HuH-7 (cell line): ENCODE measurements at regions not wholly inside any gene's neighbourhood (a gene's known extent, or its start where the extent isn't known, plus 50 kb on each side); places are given as distances from the start of the nearest gene placed in this dataset.

Source experiments
- DNase-seq: peaks from one replicate; pipeline ENCODE4 v3.0.0; 2011; ENCODE audit warnings: low spot score

DNA sequence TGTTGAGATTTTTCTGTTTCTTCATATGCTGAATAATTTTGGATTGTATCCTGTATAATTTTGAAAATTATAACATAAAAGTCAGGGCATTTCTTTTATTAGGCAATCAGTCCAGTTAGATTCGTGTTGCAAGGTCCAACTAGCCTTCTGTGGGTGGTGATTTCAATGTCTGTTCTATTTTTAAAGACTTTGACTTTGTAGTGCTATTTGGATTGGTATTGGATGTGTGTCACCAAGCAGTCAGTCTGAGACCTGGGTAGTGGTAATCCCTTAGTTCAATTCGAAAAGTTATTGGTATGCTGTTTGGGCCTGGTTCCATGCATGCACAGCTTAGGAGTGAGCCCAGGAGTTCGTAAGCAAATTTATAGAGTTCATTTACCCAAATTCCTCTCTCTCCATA is 82.2 kb downstream of the EPDR1 start:
- no peak for DNase-seq

DNA sequence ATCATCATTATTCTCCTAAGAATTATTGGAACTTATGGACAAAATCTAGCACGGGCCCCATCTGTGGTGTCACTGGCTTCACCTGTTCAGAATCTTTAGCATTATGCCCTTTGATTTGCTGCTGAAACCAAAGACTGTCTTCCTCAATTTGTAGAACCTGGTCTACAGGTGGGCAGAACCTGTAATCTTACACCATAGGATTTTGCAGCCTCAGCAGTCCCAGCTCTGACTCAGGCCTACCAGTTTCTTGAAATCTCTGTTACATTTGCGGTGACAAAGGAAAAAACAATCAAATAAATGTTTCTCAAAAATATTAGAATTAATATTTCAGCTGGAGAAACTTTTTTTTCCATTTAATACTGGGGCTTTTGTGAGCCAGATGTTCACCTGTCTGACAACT is 86.1 kb downstream of the EPDR1 start:
- no peak for DNase-seq

DNA sequence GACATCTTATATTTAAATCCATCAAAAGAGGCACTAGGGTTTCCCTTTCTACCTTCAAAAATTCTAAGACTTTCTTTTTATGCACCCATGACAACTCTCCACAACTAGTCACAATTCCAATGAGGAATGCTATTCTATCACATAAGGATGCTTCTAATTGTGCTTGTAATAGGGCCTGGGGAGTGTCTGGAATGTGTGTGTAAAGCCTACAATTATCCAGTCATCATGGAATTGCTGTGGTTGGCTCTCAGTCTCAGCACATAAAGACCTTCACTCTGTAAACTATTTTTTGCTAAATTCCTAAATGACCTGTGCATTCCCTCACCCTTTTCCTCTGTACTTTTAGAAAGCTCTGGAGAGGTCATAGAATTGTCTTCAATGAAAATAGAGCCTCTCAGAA is 86.7 kb downstream of the EPDR1 start:
- DNase-seq = no peak

DNA sequence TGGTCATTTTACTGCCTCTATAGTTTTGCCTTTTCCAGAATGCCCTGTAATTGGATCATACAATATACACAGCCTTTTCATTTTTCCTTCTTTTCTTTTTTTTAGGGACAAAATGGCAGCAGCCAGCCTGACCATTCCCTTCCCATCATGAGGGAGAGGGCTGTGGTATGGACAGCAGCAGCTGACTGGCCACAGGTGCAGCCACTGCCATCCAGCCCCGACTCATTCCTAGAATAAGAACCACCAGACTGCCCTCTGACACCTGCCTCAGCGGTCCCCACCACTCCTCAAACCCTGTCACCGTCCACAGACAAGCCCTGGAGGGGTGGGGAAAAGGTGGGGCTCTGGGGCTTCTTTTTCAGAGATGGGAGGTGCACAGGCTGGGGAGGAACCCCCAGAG is 92.8 kb downstream of the EPDR1 start:
- DNase-seq = no peak

DNA sequence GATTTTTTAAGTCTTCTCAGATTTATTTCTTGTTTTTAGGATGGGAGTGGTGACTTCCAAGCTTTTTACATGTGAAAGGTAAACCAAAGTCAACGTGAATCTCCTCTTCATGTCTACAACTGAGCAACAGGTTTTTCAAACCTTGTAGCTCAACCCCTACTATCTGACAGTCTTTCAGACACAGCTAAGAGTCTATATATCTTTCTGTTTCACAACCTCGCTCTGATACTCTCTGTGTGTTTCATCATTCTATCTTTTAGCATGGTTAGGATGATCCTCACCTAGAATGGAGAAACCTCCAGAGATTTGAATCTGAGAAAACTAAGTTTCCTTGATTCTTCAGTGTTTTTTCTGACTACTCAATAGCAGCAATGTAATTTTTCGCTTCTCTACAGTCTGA is 96.1 kb downstream of the EPDR1 start:
- DNase-seq = no peak

DNA sequence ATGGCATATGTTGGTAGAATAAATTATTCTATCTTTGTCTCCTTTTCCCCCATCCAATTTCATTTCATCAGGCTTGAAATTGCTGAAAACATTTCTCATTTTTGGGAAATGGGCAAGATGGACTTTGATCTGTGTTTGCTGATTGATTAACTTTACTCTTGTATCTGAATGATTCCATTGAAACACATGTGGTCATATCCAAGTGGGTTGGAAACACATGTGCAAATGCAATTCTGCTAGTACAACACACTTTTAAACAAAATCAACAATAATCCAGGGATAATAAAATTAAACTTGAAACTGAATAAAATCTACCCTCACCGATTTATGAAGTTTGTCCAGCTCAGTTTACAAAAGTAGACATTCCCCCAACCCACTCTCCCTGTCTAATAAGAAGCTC is 96.9 kb downstream of the EPDR1 start:
- DNase-seq = no peak

DNA sequence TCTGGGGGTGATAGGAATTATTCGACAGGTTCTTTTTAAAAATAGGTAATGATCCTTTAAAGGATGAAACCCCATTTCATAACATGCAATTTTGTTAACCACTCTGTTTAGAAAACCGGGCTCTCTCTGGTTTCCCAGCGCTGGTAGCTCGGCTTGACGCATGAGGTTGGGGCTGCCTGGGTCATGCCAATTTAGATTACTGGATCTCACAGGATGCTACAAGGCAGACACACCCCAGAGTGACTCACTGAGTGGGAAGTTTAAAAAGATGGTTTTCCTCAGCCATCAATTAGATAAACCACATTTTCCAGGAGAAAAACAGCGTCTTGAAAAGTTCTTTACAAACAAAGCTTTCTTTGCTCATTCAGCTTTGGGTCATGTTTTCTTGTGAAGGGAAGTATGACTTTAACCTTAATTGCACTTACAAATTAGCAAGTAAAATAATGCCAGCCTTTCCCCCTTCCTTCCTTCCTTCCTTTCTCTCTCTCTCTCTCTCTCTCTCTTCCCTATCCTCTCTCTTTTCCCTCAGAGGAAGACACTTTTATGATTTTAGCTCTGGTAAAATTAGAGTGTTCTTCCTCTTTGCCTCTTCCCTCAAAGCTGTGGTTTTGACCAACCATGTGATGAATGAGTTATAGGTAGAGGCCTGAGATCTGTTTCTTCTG is 99.8 kb downstream of the EPDR1 start:
- no peak for DNase-seq

DNA sequence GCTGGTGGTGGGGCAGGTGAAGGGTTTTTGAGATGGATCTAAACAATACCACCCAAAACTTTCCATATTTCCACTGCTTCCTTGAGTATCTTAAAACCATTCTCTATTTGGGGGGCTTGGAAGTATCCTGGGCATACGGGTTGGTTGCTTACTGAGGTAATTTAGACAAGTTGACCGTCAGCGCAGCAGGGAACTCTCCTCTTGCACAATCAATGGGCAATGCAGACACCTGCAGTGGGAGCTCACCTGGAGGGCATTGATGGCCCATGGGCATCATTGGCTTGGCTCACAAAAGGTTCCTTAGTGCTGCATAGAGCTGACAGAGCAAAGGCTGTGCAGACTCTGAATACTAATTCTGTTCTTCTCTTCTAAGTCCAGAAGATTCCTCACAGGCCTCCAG is 101.5 kb downstream of the EPDR1 start:
- DNase-seq = no peak

DNA sequence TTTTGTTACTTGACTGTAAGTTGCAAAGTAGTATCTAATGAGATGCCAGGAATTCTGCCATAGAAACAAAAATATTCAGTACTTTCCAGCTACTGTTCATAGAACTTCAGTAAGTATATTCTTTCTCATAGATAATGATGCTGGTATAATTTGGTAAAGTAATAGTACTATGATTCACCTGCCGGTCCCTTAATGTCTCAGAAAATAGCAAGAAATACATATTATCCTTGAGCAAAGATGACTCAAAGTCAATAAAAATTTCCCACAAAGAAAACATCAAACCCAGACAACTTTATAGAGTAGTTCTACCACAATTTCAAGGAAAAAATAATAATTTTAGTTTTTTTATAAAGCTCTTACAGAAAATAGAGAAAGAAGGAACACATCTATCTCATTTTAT is 105.4 kb downstream of the EPDR1 start:
- DNase-seq = no peak

DNA sequence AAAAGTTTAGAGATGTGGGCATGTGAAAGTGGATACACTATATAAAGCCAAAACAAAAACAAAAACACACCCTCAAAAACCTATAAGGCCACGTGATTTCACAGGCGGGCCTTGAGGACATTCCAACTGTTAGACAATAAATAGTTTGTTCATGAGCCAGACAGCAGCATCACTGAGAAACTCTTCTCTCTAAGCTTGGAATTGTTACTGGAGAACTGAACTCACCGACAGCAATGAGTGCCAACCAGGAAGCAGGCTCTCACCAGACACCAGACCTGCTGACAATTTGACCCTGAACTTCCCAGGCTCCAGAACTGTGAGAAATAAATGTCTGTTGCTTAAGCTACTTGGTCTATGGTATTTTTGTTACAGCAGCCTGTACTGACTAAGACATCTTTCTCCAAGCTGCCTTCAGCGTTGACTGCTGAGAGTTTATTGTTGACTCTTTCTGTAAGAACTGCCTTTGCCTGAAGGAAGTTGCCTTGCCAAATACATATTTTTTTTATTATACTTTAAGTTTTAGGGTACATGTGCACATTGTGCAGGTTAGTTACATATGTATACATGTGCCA is 107.5 kb downstream of the EPDR1 start:
- DNase-seq = no peak

DNA sequence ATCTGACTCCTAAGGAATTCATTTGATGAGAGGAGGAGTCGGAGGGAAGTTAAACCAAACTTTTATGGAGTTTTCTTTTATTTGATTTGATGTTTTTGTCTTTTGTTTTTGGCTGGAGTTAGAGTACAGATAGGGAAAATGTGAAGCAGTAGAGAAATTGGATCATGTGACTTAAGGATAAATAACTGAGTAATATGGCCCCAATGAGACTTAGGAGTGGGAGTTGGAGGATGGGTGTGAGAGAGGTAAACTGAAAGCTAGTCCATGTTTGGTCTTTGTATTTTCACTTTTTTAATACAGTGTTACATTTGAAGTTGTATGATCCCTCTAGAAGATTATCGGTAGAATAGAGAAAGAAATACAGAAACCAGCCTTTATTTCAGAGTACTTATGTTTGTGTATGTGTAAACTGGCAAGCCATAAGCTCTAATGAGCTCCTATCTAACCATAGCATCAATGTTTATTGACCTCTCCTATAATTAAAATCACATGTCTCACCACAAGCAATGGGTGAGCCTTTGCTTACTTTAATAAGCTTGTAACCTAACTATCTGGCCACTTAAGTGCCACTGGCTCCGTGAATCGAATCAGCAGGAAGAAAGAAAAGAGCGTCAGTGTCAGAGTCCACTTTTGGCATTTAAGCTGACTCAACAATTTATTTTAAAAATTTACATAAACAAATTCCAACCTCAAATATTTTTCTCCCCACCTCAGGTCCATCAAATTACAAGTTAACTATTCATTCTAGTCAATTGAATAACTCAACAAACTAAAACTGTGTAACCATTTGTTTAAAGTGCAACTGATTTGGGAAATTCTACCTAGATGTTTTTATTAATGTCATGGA is 113.8 kb downstream of the EPDR1 start:
- no peak for DNase-seq

DNA sequence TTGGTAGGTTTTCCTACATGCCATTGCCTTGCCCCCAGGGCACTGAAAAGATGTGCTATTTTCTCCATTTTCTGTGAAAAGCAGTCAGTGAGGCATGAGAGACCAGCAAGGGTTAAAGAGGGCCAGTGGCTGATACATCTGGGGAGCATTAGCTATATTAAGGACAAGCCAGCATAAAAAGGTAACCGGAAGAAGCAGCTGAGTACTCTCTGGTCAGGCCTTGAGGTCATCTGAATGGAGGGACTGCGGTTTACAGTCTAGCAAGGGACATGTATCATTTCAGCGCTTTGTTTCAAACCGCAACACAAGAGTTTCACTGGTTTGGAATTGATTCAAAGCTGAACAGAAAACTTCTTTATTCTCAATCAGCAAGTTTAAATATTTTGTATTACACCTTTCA is 120.4 kb downstream of the EPDR1 start:
- no peak for DNase-seq

DNA sequence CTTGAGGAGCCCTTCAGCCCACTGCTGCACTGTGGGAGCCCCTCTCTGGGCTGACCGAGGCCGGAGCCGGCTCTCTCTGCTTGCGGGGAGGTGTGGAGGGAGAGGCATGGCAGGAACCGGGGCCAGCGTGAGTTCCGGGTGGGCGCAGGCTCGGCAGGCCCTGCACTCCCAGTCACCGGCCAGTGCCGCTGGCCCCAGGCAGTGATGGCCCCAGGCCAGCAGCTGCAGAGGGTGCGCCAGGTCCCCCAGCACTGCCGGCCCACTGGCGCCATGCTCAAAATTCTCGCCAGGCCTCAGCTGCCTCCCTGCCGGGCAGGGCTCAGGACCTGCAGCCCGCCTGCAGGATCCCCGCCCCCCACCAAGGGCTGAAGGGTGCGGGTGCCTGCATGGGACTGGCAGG is 128.4 kb upstream of the STARD3NL start:
- no peak for DNase-seq

DNA sequence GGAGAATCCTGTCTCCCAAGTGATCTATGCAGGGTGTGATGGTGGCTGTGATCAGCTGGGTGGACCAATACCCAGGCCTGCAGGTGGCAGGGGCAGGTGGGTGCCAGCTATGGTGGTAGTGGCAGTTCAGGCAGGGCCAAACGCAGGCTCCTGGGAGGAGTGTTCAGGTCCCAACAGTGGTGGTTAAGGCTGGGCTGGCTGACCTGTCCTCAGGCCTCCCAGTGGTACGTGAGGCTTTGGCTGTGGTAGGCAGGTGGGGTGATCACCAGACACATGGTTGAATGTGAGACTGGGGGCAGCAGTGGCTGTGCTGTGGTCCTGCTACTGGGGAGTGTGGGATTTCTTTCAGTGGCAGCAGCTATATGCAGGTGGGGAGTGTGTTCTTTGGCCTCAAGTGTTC is 126.7 kb upstream of the STARD3NL start:
- no peak for DNase-seq

DNA sequence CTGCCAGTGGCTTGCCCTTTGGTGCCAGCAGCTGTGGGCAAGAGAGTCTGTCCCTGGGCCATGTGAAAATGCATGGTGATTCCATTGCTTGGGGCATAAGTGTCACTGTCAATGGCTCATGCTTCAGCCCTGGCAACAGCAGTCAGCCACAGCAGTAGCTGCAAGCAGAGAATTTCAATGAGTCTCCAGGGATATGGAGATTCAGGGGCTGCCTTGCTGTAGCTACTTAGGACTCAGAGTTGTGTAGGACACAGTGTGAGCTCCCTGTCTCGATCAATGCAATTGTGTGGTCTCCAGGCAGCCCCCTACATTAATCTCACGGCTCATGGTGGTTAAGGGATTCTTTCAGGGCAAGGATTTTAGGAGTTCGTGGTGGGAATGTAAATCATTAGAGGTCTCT is 126.3 kb upstream of the STARD3NL start:
- no peak for DNase-seq

DNA sequence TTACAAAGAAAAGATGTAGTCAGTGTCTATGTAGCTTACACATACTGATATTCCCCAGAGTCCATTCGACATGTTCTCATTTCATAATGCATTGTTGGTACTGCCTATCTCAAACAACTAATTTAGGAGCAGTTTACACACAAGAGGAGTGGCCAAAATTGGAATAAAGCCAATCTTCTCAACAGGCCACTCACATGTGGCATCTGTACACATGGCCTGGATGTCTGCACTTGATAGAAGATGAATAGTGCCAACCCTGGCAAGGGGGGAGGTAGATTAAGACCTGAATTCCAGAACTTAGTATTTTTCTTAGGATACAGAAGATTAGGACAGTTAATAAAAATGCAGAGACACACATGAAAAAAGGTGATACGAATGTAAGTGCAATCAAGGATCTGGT is 125.3 kb upstream of the STARD3NL start:
- DNase-seq = no peak

DNA sequence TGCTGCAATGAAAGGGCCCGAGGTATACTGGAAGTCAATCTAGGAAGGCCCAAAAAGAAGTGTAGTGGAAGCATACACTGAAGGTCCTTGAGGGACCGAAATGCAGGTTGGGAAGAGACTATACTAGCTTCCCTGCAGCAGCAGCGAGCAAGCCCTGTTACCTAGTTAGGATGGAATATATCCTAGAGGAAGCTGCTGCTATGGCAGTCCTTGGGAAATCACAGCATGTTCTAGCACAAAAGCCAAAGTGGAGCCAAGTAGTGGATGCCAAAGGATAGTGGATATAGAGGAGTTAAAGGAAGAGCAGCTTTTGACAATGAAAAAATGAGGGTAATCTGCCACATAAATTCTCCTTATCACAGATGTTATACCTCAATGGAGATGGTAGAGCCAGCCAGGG is 123.8 kb upstream of the STARD3NL start:
- no peak for DNase-seq

DNA sequence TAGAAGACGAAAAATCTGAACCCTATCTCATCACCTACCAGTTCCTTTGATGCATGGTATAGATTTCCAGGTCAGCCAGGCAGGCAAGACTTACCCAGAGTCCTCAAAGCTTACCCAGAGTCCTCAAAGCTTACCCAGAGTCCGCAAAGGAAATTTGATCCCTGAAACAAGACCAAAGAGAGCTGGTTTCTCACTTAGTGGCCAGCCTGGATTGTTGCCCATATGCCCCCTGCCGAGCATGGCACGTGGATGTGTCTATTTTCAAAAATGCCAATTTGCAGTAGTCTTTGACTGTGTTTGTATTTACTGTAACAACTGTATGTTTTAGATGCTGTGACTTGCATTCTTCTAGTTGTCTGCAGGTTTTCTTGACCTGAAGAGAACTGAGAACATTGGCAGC is 120.2 kb upstream of the STARD3NL start:
- no peak for DNase-seq

DNA sequence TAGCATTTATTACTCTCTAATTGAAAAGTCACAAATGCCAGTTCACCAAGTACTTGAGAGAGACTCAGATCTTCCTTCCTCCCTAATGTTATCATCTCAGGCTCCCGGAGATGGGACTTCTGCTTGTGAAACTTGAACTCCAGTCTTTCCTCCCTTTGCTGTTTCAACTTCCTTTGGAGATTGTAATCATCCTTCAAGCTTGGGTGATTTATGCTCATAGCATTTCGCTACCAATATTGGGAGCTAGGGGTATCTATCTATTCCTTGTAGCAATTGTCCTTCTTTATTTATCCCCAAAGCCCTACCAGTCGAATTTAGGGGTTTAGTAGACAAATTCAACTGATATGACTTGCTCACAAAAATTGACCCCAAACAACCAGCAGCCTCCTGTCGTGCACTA is 117.9 kb upstream of the STARD3NL start:
- DNase-seq = no peak

DNA sequence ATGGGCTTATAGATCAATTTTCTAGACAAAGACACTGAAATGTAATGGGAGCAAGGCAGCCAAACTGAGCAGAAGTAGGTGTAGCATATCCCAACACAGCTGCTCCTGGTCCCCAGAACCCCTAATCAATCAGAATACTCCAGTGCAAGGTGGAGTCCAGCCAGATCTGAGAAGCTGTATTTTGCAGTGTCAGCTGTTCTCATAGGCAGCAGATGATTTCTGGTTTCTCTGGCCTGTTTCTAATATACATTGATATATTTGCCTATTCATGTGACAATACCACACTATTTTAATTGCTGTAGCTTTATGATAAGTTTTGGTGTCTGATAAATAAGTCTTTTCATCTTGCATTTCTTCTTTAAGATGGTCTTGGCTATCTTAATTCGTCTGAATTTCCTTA is 117.4 kb upstream of the STARD3NL start:
- no peak for DNase-seq

DNA sequence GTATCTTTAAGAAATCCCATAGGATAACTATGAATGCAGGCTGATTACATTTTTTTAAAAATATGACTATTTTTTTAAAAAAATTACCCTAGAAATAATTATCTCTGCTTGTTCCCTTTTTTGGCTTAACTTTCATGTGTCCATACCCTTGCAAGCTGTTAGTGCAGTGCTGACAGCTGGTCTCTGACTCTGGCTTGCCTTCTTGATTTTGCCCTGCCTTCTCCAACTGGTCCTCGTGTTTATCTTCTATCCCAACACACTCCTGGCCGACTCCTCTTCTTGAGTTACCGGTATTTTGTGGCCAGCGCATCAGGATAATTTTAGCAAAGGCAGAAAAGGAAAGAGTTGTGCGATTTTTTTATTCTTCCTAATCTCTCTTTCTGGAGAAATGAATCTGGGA is 111.7 kb upstream of the STARD3NL start:
- DNase-seq = no peak

DNA sequence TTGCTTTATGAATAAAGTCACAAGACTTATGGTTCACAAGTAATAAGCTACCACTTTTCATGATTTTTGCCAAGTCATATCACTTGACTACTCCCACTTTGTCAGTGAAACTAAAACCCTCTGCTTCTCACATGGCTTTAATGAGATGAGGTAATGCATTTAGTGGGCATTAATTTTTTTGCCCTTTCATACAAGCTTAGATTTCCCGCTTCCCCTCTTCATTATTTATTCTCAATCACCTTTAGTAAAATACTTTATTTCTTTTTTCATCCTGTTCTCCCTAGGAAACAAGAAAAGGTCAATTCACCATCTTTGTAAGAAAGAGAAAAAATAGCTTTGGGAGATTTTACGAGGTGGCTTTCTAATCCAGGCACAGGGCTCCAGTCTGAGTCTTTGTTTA is 109.6 kb upstream of the STARD3NL start:
- no peak for DNase-seq

DNA sequence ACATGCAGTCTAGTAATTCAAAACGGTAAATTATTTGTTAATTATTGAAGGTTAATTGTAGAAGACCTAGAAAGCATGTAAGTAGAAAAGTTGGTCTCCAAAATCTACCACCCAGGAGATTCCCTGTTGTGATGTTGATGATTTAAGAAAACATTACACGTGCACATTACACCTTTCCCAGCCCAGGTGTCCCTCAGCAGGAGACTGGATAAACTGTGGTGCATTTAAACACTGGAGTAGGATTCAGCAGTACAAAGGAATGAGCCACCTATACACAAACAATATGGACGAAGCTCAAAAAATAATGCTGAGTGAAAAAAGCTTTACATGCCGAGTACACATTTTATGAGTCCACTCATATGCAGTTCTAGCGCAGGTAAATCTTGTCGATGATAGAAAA is 109.0 kb upstream of the STARD3NL start:
- DNase-seq = no peak

DNA sequence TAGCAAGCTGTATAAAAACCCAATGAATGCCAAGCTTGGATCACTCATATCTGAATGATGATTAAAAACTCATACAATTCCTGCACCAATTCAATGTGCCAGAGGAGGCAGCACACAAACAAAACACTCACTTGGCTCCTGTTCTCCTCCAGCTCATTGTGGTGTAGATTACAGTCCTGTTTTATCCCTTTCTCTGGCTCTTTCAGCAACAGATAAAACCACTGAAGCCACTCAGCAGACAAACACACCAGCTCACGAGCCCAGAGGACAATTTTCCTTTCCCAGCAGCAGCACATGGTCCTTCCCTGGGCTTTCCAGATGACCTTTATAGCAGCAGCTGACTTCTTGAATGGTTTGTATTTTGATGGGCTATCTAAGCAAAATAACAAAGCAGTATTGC is 107.3 kb upstream of the STARD3NL start:
- DNase-seq = no peak
